Pancreas (tissue), 10 donors: ENCODE measurements at regions not wholly inside any gene's neighbourhood (a gene's known extent, or its start where the extent isn't known, plus 50 kb on each side); places are given as distances from the start of the nearest gene placed in this dataset.

Experiments used
- ATAC-seq, 4 donors: fragments of 200-7000 bp; cut with Tn5 transposase; one replicate each; pipeline versions ENCODE4 v1.8.0 to v1.9.1; 2020; ENCODE audit warnings: mild to moderate bottlenecking in 4 of 4, moderate library complexity in 4 of 4
- DNase-seq, 6 donors: peaks; one replicate each; pipeline ENCODE4 v3.0.0-alpha.2; 2020
- FAIRE-seq: peaks from 2 replicates; lab custom pipeline; 2012; peaks lifted over from hg19 to GRCh38; lab: Jason Lieb, UNC
- H3K27ac ChIP-seq, 4 donors: fragments of 200-600 bp; sonication (generic); 1 replicate in 3 of 4; 2 replicates in 1 of 4; pipeline versions ENCODE4 v1.5.0 to v1.8.0; 2020
- H3K27me3 ChIP-seq, 4 donors: fragments of 200-600 bp; one replicate each; pipeline ENCODE4 v1.8.0; 2021
- H3K36me3 ChIP-seq, 3 donors: fragments of 200-600 bp; sonication (generic) in 1 of 3; one replicate each; pipeline versions ENCODE4 v1.5.0 to v1.8.0; 2020 to 2021
- H3K4me1 ChIP-seq, 3 donors: fragments of 200-600 bp; one replicate each; pipeline ENCODE4 v1.8.0; 2021
- H3K4me3 ChIP-seq, 4 donors: fragments of 200-600 bp; sonication (generic) in 2 of 4; one replicate each; pipeline versions ENCODE4 v1.5.0 to v1.8.0; 2020 to 2021
- H3K9me3 ChIP-seq, 4 donors: fragments of 200-600 bp; one replicate each; pipeline ENCODE4 v1.8.0; 2021
- CTCF ChIP-seq, 4 donors: fragments of 200-600 bp; sonication (generic) in 3 of 4; IDR thresholded peaks; one replicate each; pipeline versions ENCODE4 v1.5.0 to v1.8.0; 2021; ENCODE audit warnings: antibody characterized with exemption in 4 of 4
- WGBS, 2 donors: extraction: QIAGEN DNeasy Blood & Tissue Kit; methylation state at CpG; one replicate each; pipeline ENCODE4 v1.1.7; 2013; 5-methylcytosine and 5-hydroxymethylcytosine counted together
- intact Hi-C, 3 donors: fragments of 100-400 bp; cut with DNase I; formaldehyde crosslinking; loops; one replicate each; pipeline versions ENCODE4 v1.11.1 to v1.14.2; 2022
- donor health status: healthy with polysubstance abuse.
- donor health status: DM: no; HTN: no; CAD: no; lungs with moderate emphysema.
- donor health status: DM: no; HTN: no; CAD: no.
- donor health status: control.
- donor health status: control.
- donor health status: Bipolar disorder and iron deficiency.
- donor health status: DM: yes; HTN: yes; CAD: no.
- donor health status: DM: no; HTN: no; CAD: no.
- donor health status: DM: no; HTN: no; CAD: no.
- donor health status: DM: yes; HTN: yes; CAD: no.

- H3K9me3 ChIP-seq = no peaks in the 10 kb centered on the region
- no peak overlapping the region for H3K27ac ChIP-seq
- no peak for TF ChIP-seq CTCF (IDR thresholded peaks at IDR 0.05)
- WGBS, 2 donors = 56 to 70% methylated on average over 17 to 18 of the region's 18 CpGs
- ATAC-seq = no peak
- DNase-seq = no peak
- H3K27me3 ChIP-seq = no peaks in the 10 kb centered on the region
- no peak for FAIRE-seq
- no peaks in the 10 kb centered on the region for H3K36me3 ChIP-seq
- no peak overlapping the region for H3K4me3 ChIP-seq
- intact Hi-C loops = no loop called here
- H3K4me1 ChIP-seq = no peaks in the 10 kb centered on the region
Measured at GRCh38 chr18:76263046-76264005, 231.7 kb downstream of the ZNF516 start.

- Histone ChIP-seq H3K9me3 (no peaks in the 10 kb centered on the region), H3K4me3 (no peak overlapping the region), H3K4me1 (no peaks in the 10 kb centered on the region), H3K27me3 (no peaks in the 10 kb centered on the region), H3K27ac (no peak overlapping the region), H3K36me3 (no peaks in the 10 kb centered on the region)
- no peak for ATAC-seq
- no peak for DNase-seq
- TF ChIP-seq CTCF (IDR thresholded peaks at IDR 0.05) = no peak
- 71 to 79% methylated on average over 16 of the region's 16 CpGs for WGBS, 2 donors
- FAIRE-seq = no peak
- intact Hi-C loops = no loop called here
Measured at GRCh38 chr18:76260941-76261472, 234.0 kb downstream of the ZNF516 start.

- Histone ChIP-seq H3K27ac (no peak overlapping the region), H3K9me3 (no peaks in the 10 kb centered on the region), H3K4me3 (no peak overlapping the region), H3K36me3 (no peaks in the 10 kb centered on the region), H3K4me1 (no peaks in the 10 kb centered on the region), H3K27me3 (peaks cover 0 to 2% (median 0%) of the 10 kb centered on the region in 4 donors)
- 70 to 75% methylated on average over 11 of the region's 11 CpGs for WGBS, 2 donors
- FAIRE-seq (no peak), DNase-seq (no peak), ATAC-seq (no peak)
- intact Hi-C loops = no loop called here
- no peak for TF ChIP-seq CTCF (IDR thresholded peaks at IDR 0.05)
Measured at GRCh38 chr18:76259711-76260110, 235.3 kb downstream of the ZNF516 start.

- no peak for TF ChIP-seq CTCF (IDR thresholded peaks at IDR 0.05)
- Histone ChIP-seq H3K4me1 (no peaks in the 10 kb centered on the region), H3K4me3 (no peak overlapping the region), H3K27ac (no peak overlapping the region), H3K36me3 (no peaks in the 10 kb centered on the region), H3K9me3 (no peaks in the 10 kb centered on the region), H3K27me3 (peaks cover 0 to 9% (median 0%) of the 10 kb centered on the region in 4 donors)
- intact Hi-C loops = no loop called here
- DNase-seq = no peak
- 37% methylated on average over 10 of the region's 10 CpGs for WGBS, 2 donors
- FAIRE-seq = no peak
- no peak for ATAC-seq
Measured at GRCh38 chr18:76259096-76259495, 235.9 kb downstream of the ZNF516 start.

GRCh38 chr18:76258209-76258608 lies 236.8 kb downstream of the ZNF516 start:
- FAIRE-seq (no peak), ATAC-seq (no peak), DNase-seq (no peak)
- WGBS, 2 donors = 43 to 56% methylated on average over 2 of the region's 2 CpGs
- no peak for TF ChIP-seq CTCF (IDR thresholded peaks at IDR 0.05)
- Histone ChIP-seq H3K4me3 (no peak overlapping the region), H3K27me3 (peaks cover 0 to 11% (median 0%) of the 10 kb centered on the region in 4 donors), H3K9me3 (no peaks in the 10 kb centered on the region), H3K36me3 (no peaks in the 10 kb centered on the region), H3K27ac (no peak overlapping the region), H3K4me1 (no peaks in the 10 kb centered on the region)
- intact Hi-C loops = no loop called here
